CD8-positive, alpha-beta memory T cell (primary cell): ENCODE measurements at regions not wholly inside any gene's neighbourhood (a gene's known extent, or its start where the extent isn't known, plus 50 kb on each side); places are given as distances from the start of the nearest gene placed in this dataset.
A peak's percentile ranks its signal among the peaks of the same experiment; 100 is the strongest.
"Not testable (repeated sequence)": the region's sequence is repeated elsewhere in the genome, so short reads cannot be mapped to it uniquely, and the experiment has no call there.

Experiments used
- CTCF ChIA-PET: fragments of 350-600 bp; sonication (Branson Sonifier 250); formaldehyde crosslinking; loops from one replicate; lab custom pipeline; 2021; ENCODE audit warnings: antibody characterized with exemption; lab: Charles Lee
- POLR2A ChIA-PET: fragments of 350-600 bp; sonication (Branson Sonifier 250); formaldehyde crosslinking; loops from one replicate; lab custom pipeline; 2021; ENCODE audit warnings: antibody characterized with exemption; lab: Charles Lee
- DNase-seq, 5 donors: peaks; one replicate each; pipeline versions ENCODE4 v3.0.0 to v3.0.0-alpha.2; 2020 to 2022; ENCODE audit warnings: mixed read lengths in 1 of 5
- H3K27ac ChIP-seq: one replicate; pipeline ENCODE4 v1.7.0; 2013; ENCODE audit warnings: low read depth, mild to moderate bottlenecking, low read length, moderate library complexity
- H3K27me3 ChIP-seq: 2 replicates; pipeline ENCODE4 v1.7.0; 2013; ENCODE audit warnings: low read length, mild to moderate bottlenecking; ENCODE audit not compliant: insufficient read depth, poor library complexity, severe bottlenecking
- H3K36me3 ChIP-seq: 2 replicates; pipeline ENCODE4 v1.7.0; 2013; ENCODE audit warnings: mild to moderate bottlenecking, low read length, moderate library complexity; ENCODE audit not compliant: insufficient read depth
- H3K4me1 ChIP-seq: 2 replicates; pipeline ENCODE4 v1.7.0; 2013; ENCODE audit warnings: mild to moderate bottlenecking, low read length, moderate library complexity; ENCODE audit not compliant: insufficient read depth
- H3K4me3 ChIP-seq: 2 replicates; pipeline ENCODE4 v1.7.0; 2013; ENCODE audit warnings: mild to moderate bottlenecking, low read length
- H3K9me3 ChIP-seq: 2 replicates; pipeline ENCODE4 v1.7.0; 2013; ENCODE audit warnings: mild to moderate bottlenecking, low read length
- H3K27ac Mint-ChIP-seq, 8 donors: one replicate each; pipeline ENCODE4 v1.8.0; 2020 to 2021; ENCODE audit warnings: mixed read lengths in 8 of 8, mild to moderate bottlenecking in 6 of 8, inconsistent platforms in 3 of 8, moderate library complexity in 3 of 8
- H3K27me3 Mint-ChIP-seq, 2 donors: one replicate each; pipeline ENCODE4 v1.8.0; 2020 to 2021; ENCODE audit warnings: mixed read lengths in 2 of 2, mild to moderate bottlenecking in 1 of 2, moderate library complexity in 1 of 2
- H3K36me3 Mint-ChIP-seq, 3 donors: one replicate each; pipeline ENCODE4 v1.8.0; 2020 to 2021; ENCODE audit warnings: mixed read lengths in 3 of 3, inconsistent platforms in 1 of 3, mild to moderate bottlenecking in 1 of 3
- H3K4me1 Mint-ChIP-seq, 3 donors: one replicate each; pipeline ENCODE4 v1.8.0; 2020 to 2021; ENCODE audit warnings: mixed read lengths in 3 of 3, inconsistent platforms in 1 of 3, mild to moderate bottlenecking in 1 of 3
- H3K4me3 Mint-ChIP-seq, 7 donors: one replicate each; pipeline ENCODE4 v1.8.0; 2020 to 2021; ENCODE audit warnings: mixed read lengths in 7 of 7, mild to moderate bottlenecking in 6 of 7, moderate library complexity in 4 of 7, inconsistent platforms in 2 of 7
- H3K9me3 Mint-ChIP-seq, 5 donors: one replicate each; pipeline ENCODE4 v1.8.0; 2020 to 2022; ENCODE audit warnings: mixed read lengths in 5 of 5, mild to moderate bottlenecking in 3 of 5, moderate library complexity in 2 of 5, inconsistent platforms in 1 of 5

GRCh38 chrY:12212394-12212793 lies 488.6 kb upstream of the USP9Y start:
- H3K9me3 ChIP-seq: peaks cover 47% of the 10 kb centered on the region
- H3K27ac ChIP-seq: no peak overlapping the region
- H3K4me1 ChIP-seq: peaks cover 33% of the 10 kb centered on the region
- peak overlapping the region in 1 of 7 donors; percentile 46 for H3K4me3 Mint-ChIP-seq
- no peaks in the 10 kb centered on the region for H3K36me3 ChIP-seq
- no peaks in the 10 kb centered on the region for H3K27me3 ChIP-seq
- peaks cover 0 to 29% (median 0%) of the 10 kb centered on the region in 5 donors for H3K9me3 Mint-ChIP-seq
- DNase-seq: no peak
- no peak overlapping the region for H3K27ac Mint-ChIP-seq
- H3K27me3 Mint-ChIP-seq: no peaks in the 10 kb centered on the region
- peaks cover 0 to 43% (median 0%) of the 10 kb centered on the region in 3 donors for H3K36me3 Mint-ChIP-seq
- ChIA-PET POLR2A (no interaction called here), CTCF (no interaction called here)
- H3K4me1 Mint-ChIP-seq: peaks cover 0 to 56% (median 0%) of the 10 kb centered on the region in 3 donors
- peak overlapping the region; percentile 34 for H3K4me3 ChIP-seq

DNA sequence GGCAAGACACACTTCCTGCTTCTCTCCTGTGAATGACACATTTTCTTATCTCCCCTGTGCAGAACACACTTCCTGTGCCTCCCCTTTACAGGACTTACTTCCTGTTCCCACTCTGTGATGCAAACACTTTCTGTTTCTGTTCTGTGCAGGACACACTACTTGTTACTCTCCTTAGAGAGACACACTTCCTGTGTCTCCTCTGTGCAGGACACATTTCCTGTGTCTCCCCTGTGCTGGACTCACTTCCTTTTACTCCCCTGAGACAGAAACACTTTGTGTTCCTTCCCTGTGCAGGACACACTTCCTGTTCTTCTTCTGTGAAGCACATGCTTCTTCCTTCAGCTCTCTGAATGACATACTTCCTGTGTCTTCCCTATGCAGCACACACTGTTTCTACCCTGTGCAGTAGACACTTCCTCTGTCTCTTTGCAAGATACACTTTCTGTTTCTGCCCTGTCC lies 485.4 kb upstream of the USP9Y start:
- Histone ChIP-seq H3K27me3 (no peaks in the 10 kb centered on the region), H3K9me3 (peaks cover 47% of the 10 kb centered on the region), H3K27ac (no peak overlapping the region), H3K36me3 (no peaks in the 10 kb centered on the region), H3K4me3 (peak overlapping the region; percentile 33), H3K4me1 (peaks cover 33% of the 10 kb centered on the region)
- ChIA-PET CTCF (no interaction called here), POLR2A (no interaction called here)
- H3K36me3 Mint-ChIP-seq: peaks cover 0 to 43% (median 0%) of the 10 kb centered on the region in 3 donors
- H3K4me1 Mint-ChIP-seq: peaks cover 0 to 64% (median 0%) of the 10 kb centered on the region in 3 donors
- peak overlapping the region in 2 of 8 donors; percentile 38 to 67 for H3K27ac Mint-ChIP-seq
- no peak for DNase-seq
- peak overlapping the region in 2 of 7 donors; percentile 28 to 54 for H3K4me3 Mint-ChIP-seq
- H3K9me3 Mint-ChIP-seq: peaks cover 0 to 29% (median 0%) of the 10 kb centered on the region in 5 donors
- no peaks in the 10 kb centered on the region for H3K27me3 Mint-ChIP-seq

DNA sequence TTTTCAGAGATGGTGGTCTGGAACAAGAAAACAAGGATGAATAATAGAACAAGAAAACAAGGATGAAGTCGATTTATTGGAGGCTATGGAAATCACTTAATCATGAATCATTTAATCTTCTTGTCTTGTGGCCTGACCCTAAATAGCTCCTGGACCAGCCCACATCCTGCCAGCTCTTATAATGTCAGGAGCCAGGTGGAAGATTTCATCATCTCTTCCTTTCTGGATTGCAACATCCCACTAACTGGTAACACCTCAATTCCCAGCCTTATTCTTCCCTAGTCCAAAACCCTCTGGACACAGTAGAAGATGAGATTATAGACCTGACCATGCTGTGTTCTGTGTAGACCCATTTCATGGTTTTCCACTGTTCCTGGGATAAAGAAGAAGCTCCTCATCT lies 470.1 kb upstream of the USP9Y start:
- Mint-ChIP-seq H3K4me3 (no peak overlapping the region), H3K27me3 (peaks cover 0 to 12% of the 10 kb centered on the region in 2 donors), H3K4me1 (no peaks in the 10 kb centered on the region), H3K36me3 (no peaks in the 10 kb centered on the region), H3K9me3 (no peaks in the 10 kb centered on the region), H3K27ac (no peak overlapping the region)
- ChIA-PET CTCF (no interaction called here), POLR2A (no interaction called here)
- Histone ChIP-seq H3K4me3 (no peak overlapping the region), H3K27ac (no peak overlapping the region), H3K4me1 (no peaks in the 10 kb centered on the region), H3K27me3 (no peaks in the 10 kb centered on the region), H3K36me3 (no peaks in the 10 kb centered on the region), H3K9me3 (no peaks in the 10 kb centered on the region)
- no peak for DNase-seq

GRCh38 chrY:12236399-12236798 lies 464.6 kb upstream of the USP9Y start:
- Mint-ChIP-seq H3K27ac (no peak overlapping the region), H3K9me3 (no peaks in the 10 kb centered on the region), H3K4me3 (no peak overlapping the region), H3K4me1 (no peaks in the 10 kb centered on the region), H3K27me3 (peaks cover 0 to 6% of the 10 kb centered on the region in 2 donors), H3K36me3 (no peaks in the 10 kb centered on the region)
- CTCF ChIA-PET: no interaction called here
- H3K4me1 ChIP-seq: no peaks in the 10 kb centered on the region
- POLR2A ChIA-PET: no interaction called here
- DNase-seq: no peak
- H3K36me3 ChIP-seq: no peaks in the 10 kb centered on the region
- H3K27me3 ChIP-seq: no peaks in the 10 kb centered on the region
- H3K27ac ChIP-seq: no peak overlapping the region
- H3K9me3 ChIP-seq: no peaks in the 10 kb centered on the region
- H3K4me3 ChIP-seq: no peak overlapping the region

- CTCF ChIA-PET, H3K4me1 Mint-ChIP-seq, H3K4me3 Mint-ChIP-seq: not testable (repeated sequence)
These were observed 460.7 kb upstream of the USP9Y start for GRCh38 chrY:12240326-12240725.

DNA sequence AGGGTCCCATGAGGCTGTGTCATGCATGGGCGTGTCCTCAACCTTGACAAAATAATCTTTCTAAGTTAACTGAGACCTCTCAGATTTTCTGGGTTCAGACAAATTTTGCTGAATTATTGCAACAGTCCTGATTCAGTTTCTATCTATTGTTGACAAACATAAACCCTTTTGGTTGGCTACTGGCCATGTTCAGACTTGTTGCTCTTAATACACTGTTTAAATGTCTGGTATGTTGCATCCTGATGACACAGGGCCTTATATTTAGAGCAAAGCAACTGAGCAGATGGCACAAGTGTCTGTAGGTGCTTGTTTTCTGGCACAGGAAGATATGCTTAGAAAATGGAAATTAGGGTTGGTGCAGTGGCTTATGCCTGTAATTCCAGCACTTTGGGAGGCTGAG lies 456.9 kb upstream of the USP9Y start:
- Mint-ChIP-seq H3K4me1 (no peaks in the 10 kb centered on the region), H3K27me3 (peaks cover 0 to 6% of the 10 kb centered on the region in 2 donors)
- CTCF ChIA-PET: no interaction called here

More at GRCh38 chrY:12240326-12240725, 460.7 kb upstream of the USP9Y start:
- H3K27me3 ChIP-seq, H3K27ac ChIP-seq, H3K4me3 ChIP-seq, H3K27ac Mint-ChIP-seq, H3K27me3 Mint-ChIP-seq, H3K9me3 Mint-ChIP-seq, POLR2A ChIA-PET, H3K36me3 Mint-ChIP-seq, H3K4me1 ChIP-seq, H3K36me3 ChIP-seq, H3K9me3 ChIP-seq, DNase-seq: not testable (repeated sequence)

GRCh38 chrY:12253756-12254155 lies 447.3 kb upstream of the USP9Y start:
- Mint-ChIP-seq H3K36me3 (no peaks in the 10 kb centered on the region), H3K4me1 (peaks cover 0 to 12% (median 0%) of the 10 kb centered on the region in 3 donors), H3K27me3 (peaks cover 0 to 9% of the 10 kb centered on the region in 2 donors), H3K27ac (no peak overlapping the region), H3K9me3 (no peaks in the 10 kb centered on the region), H3K4me3 (no peak overlapping the region)
- Histone ChIP-seq H3K27ac (no peak overlapping the region), H3K4me3 (no peak overlapping the region), H3K36me3 (no peaks in the 10 kb centered on the region), H3K9me3 (no peaks in the 10 kb centered on the region), H3K4me1 (no peaks in the 10 kb centered on the region), H3K27me3 (no peaks in the 10 kb centered on the region)
- no peak for DNase-seq
- POLR2A ChIA-PET: no interaction called here
- CTCF ChIA-PET: no interaction called here

More for the DNA sequence above, 456.9 kb upstream of the USP9Y start:
- Histone ChIP-seq H3K27ac (no peak overlapping the region), H3K36me3 (no peaks in the 10 kb centered on the region), H3K4me1 (no peaks in the 10 kb centered on the region), H3K27me3 (no peaks in the 10 kb centered on the region), H3K4me3 (no peak overlapping the region), H3K9me3 (no peaks in the 10 kb centered on the region)
- Mint-ChIP-seq H3K4me3 (no peak overlapping the region), H3K36me3 (no peaks in the 10 kb centered on the region), H3K9me3 (no peaks in the 10 kb centered on the region), H3K27ac (no peak overlapping the region)
- DNase-seq: no peak
- POLR2A ChIA-PET: no interaction called here

DNA sequence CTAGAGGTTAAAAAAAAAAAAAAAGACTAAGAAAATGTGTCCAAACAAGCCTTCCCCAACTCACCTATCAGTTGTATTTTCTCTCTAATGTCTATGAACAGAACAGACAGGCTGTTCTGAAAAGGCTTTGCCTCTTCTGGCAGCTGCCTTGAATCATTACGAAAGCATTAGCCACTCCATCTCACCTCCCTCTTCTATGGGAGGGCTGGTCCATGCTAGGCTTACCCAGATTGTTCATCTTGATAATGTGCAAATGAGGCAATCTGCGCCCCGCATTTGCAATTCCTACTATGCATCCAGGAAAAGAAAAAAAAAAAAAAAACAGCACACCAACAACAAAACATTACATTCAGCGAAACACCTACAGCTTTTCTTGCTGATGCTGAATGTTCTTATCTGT lies 429.9 kb upstream of the USP9Y start:
- ChIA-PET POLR2A (no interaction called here), CTCF (no interaction called here)
- H3K9me3 ChIP-seq: no peaks in the 10 kb centered on the region
- H3K4me1 ChIP-seq: no peaks in the 10 kb centered on the region
- no peak overlapping the region for H3K27ac ChIP-seq
- Mint-ChIP-seq H3K27me3 (peaks cover 0 to 11% of the 10 kb centered on the region in 2 donors), H3K4me1 (no peaks in the 10 kb centered on the region), H3K36me3 (no peaks in the 10 kb centered on the region), H3K27ac (no peak overlapping the region), H3K9me3 (no peaks in the 10 kb centered on the region), H3K4me3 (no peak overlapping the region)
- DNase-seq: no peak
- no peaks in the 10 kb centered on the region for H3K27me3 ChIP-seq
- H3K4me3 ChIP-seq: no peak overlapping the region
- H3K36me3 ChIP-seq: no peaks in the 10 kb centered on the region
